ENCODE measurements at regions not wholly inside any gene's neighbourhood (a gene's known extent, or its start where the extent isn't known, plus 50 kb on each side); places are given as distances from the start of the nearest gene placed in this dataset.
"Not testable (repeated sequence)": the region's sequence is repeated elsewhere in the genome, so short reads cannot be mapped to it uniquely, and the experiment has no call there.

DNA sequence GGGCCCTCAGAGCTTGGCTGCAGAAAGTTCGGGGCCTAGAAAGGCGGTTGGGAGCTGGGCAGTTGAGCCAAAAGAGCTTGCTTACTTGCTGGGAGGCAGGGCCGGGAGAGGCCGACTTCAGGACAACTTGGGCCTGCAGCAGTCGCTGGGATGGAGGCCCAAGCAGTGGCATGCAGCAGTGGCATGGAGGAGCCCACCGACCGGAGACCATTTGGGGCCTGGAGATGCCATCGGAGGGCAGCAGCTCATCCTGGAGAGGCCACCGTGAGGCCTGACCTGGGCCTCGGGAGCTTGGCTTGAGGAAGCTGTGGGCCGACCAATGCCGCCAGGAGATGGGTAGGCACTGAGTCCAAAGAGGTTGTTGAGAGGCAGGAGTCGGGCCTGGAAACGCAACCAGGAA is 200.0 kb downstream of the CEP170 start:
- TF ChIP-seq, protein P1, sequence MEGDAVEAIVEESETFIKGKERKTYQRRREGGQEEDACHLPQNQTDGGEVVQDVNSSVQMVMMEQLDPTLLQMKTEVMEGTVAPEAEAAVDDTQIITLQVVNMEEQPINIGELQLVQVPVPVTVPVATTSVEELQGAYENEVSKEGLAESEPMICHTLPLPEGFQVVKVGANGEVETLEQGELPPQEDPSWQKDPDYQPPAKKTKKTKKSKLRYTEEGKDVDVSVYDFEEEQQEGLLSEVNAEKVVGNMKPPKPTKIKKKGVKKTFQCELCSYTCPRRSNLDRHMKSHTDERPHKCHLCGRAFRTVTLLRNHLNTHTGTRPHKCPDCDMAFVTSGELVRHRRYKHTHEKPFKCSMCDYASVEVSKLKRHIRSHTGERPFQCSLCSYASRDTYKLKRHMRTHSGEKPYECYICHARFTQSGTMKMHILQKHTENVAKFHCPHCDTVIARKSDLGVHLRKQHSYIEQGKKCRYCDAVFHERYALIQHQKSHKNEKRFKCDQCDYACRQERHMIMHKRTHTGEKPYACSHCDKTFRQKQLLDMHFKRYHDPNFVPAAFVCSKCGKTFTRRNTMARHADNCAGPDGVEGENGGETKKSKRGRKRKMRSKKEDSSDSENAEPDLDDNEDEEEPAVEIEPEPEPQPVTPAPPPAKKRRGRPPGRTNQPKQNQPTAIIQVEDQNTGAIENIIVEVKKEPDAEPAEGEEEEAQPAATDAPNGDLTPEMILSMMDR (conservative IDR thresholded peaks at IDR 0.05 in 1 of 2, IDR thresholded peaks at IDR 0.05 in 1 of 2; ENCODE audit: low read depth in 1 of 2, low read length in 2 of 2): not testable (repeated sequence)
- TF ChIP-seq EZH2 (IDR thresholded peaks at IDR 0.05; ENCODE audit: low read length, missing control alignments): not testable (repeated sequence)
